Rectal smooth muscle tissue (tissue), 1 donor: ENCODE measurements at regions not wholly inside any gene's neighbourhood (a gene's known extent, or its start where the extent isn't known, plus 50 kb on each side); places are given as distances from the start of the nearest gene placed in this dataset.

Experiments used
- H3K27ac ChIP-seq: one replicate; pipeline ENCODE4 v1.7.0; 2013; ENCODE audit warnings: low read depth, low read length, inconsistent platforms
- H3K27me3 ChIP-seq: one replicate; pipeline ENCODE4 v1.7.0; 2013; ENCODE audit warnings: low read length; ENCODE audit not compliant: control insufficient read depth, insufficient read depth
- H3K36me3 ChIP-seq: one replicate; pipeline ENCODE4 v1.7.0; 2013; ENCODE audit warnings: low read length; ENCODE audit not compliant: control insufficient read depth, insufficient read depth
- H3K4me1 ChIP-seq: one replicate; pipeline ENCODE4 v1.7.0; 2013; ENCODE audit warnings: low read length; ENCODE audit not compliant: control insufficient read depth, insufficient read depth
- H3K4me3 ChIP-seq: one replicate; pipeline ENCODE4 v1.7.0; 2013; ENCODE audit warnings: low read length
- H3K9ac ChIP-seq: one replicate; pipeline ENCODE4 v1.7.0; 2013; ENCODE audit warnings: low read length

GRCh38 chr20:60816901-60817300 is 435.2 kb upstream of the CDH4 start:
- no peaks in the 10 kb centered on the region for H3K36me3 ChIP-seq

GRCh38 chr20:60817891-60818290 is 434.2 kb upstream of the CDH4 start:
- Histone ChIP-seq H3K4me1 (no peaks in the 10 kb centered on the region), H3K9ac (no peak overlapping the region), H3K36me3 (no peaks in the 10 kb centered on the region), H3K27ac (no peak overlapping the region), H3K27me3 (no peaks in the 10 kb centered on the region), H3K4me3 (no peak overlapping the region)

More at GRCh38 chr20:60816901-60817300, 435.2 kb upstream of the CDH4 start:
- Histone ChIP-seq H3K4me1 (no peaks in the 10 kb centered on the region), H3K9ac (no peak overlapping the region), H3K27me3 (no peaks in the 10 kb centered on the region), H3K4me3 (no peak overlapping the region), H3K27ac (no peak overlapping the region)

DNA sequence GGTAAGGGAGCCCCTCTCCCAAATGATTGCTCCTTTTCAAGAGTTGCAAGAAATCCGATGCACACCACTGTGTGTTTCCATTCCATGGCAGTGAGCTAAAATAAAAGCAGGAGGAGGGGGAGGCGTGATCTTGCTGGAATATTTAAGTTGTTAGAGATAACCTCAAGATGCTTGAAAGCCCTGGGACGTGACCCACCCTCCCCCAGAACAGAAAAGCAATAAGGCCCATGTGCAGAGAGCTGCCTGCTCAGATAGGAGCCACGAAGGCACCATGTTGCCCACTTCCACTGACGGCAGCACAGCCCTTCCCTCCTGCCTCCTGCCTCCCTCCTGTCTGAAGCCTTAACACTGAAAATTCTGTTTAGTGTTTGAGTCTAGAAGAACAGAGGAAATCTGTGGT is 432.6 kb upstream of the CDH4 start:
- H3K4me3 ChIP-seq, result no peak overlapping the region
- H3K36me3 ChIP-seq, result no peaks in the 10 kb centered on the region

GRCh38 chr20:60820149-60820548 is 431.9 kb upstream of the CDH4 start:
- no peaks in the 10 kb centered on the region for H3K4me1 ChIP-seq
- H3K27ac ChIP-seq, result no peak overlapping the region
- no peaks in the 10 kb centered on the region for H3K27me3 ChIP-seq
- H3K36me3 ChIP-seq, result no peaks in the 10 kb centered on the region
- H3K9ac ChIP-seq, result no peak overlapping the region
- H3K4me3 ChIP-seq, result no peak overlapping the region

More for the DNA sequence above, 432.6 kb upstream of the CDH4 start:
- Histone ChIP-seq H3K27me3 (no peaks in the 10 kb centered on the region), H3K27ac (no peak overlapping the region), H3K9ac (no peak overlapping the region), H3K4me1 (no peaks in the 10 kb centered on the region)

DNA sequence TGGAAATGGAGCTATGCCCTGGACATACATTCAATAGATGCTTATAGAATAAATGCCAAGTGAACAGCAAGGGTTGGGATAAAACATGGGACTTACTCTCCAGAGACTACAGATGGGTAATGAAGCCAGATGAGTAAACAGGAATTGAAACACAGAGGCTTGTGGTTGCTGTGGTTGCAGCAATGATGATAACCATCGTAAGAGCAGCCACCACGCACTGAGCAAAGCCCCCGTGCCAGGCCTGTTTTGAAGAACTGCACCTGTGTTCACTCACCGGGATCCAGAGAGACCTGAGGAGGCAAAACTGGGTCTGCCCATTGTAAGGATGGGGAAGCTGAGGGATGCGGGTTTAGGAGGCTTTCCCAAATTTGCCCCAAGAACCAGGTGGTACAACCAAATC is 431.1 kb upstream of the CDH4 start:
- H3K4me3 ChIP-seq, result no peak overlapping the region
- no peak overlapping the region for H3K9ac ChIP-seq
- H3K27me3 ChIP-seq, result no peaks in the 10 kb centered on the region
- no peaks in the 10 kb centered on the region for H3K36me3 ChIP-seq
- no peak overlapping the region for H3K27ac ChIP-seq
- no peaks in the 10 kb centered on the region for H3K4me1 ChIP-seq

- H3K27me3 ChIP-seq, result no peaks in the 10 kb centered on the region
- H3K9ac ChIP-seq, result no peak overlapping the region
- H3K27ac ChIP-seq, result no peak overlapping the region
- H3K36me3 ChIP-seq, result no peaks in the 10 kb centered on the region
- no peaks in the 10 kb centered on the region for H3K4me1 ChIP-seq
- H3K4me3 ChIP-seq, result no peak overlapping the region
These were observed 429.1 kb upstream of the CDH4 start for GRCh38 chr20:60822699-60823607.

DNA sequence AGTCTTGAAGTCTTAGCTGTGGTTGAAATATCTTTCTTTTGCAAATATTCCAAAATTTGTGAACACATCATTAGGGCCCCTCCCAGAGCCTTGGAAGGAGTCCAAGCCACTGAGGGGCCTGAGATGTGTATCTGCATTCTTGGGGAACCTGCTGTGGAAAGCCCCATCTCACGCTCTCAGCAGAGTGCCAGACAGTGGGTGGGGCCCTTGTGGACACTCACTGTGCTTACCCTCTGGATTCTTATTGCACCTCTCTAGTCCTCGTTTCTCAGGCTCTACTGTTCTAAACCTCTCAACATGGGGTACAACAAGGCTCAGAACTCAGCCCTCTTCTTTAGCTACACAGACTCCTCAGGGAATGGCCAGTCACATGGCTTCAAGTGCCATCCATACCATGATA is 416.2 kb upstream of the CDH4 start:
- Histone ChIP-seq H3K36me3 (no peaks in the 10 kb centered on the region), H3K27ac (no peak overlapping the region), H3K4me3 (no peak overlapping the region), H3K4me1 (no peaks in the 10 kb centered on the region), H3K9ac (no peak overlapping the region), H3K27me3 (no peaks in the 10 kb centered on the region)

DNA sequence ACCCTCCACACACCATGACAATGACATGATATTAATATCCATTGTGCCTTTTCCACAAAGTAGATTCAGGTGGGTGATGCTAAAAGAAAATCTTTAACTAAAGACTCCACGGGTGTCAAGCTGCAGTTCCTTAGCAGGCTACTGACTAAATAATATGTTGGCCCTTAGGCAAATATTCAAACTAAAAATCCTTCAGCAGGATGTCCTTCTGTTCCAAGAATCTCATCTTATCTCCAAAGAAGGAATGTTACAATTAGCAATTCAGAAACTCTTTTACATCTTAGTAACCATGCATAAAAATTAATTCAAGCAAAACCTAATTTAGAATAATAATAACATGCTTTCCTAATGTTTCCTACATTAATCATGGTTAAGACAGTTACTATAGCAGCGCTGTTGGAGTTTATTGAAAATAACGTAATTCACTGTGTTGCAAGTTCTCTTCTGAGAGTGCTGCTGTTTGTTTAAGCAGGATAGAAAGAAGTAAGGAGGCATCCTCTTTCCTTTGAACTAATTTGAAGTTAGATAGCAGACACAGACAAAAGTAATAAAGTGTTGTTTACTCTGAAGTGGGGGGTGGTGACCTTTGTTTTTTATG is 414.8 kb upstream of the CDH4 start:
- Histone ChIP-seq H3K4me3 (no peak overlapping the region), H3K27ac (no peak overlapping the region), H3K36me3 (no peaks in the 10 kb centered on the region)

GRCh38 chr20:60838297-60838696 is 413.8 kb upstream of the CDH4 start:
- Histone ChIP-seq H3K27ac (no peak overlapping the region), H3K4me1 (no peaks in the 10 kb centered on the region), H3K36me3 (no peaks in the 10 kb centered on the region), H3K4me3 (no peak overlapping the region), H3K9ac (no peak overlapping the region), H3K27me3 (no peaks in the 10 kb centered on the region)

More for the DNA sequence above, 414.8 kb upstream of the CDH4 start:
- no peak overlapping the region for H3K9ac ChIP-seq
- no peaks in the 10 kb centered on the region for H3K27me3 ChIP-seq
- H3K4me1 ChIP-seq, result no peaks in the 10 kb centered on the region

DNA sequence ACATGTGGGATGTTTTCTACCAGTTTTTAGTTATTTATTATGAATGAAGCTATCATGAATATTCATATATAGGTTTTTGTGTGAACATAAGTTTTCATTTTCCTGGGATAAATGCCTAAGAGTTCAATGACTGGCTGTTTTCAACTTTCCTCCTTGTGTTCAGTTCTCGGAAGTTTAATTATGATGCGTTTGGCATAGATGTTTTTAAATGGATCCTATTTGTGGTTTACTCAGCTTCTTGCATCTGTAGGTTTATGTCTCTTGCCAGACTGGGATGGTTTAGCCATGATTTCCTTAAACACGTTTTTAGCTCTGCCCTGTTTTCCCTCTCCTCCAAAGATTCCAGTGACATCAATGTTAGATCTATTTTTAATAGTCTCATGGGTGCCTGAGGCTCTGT is 411.1 kb upstream of the CDH4 start:
- Histone ChIP-seq H3K9ac (no peak overlapping the region), H3K27me3 (no peaks in the 10 kb centered on the region), H3K27ac (no peak overlapping the region), H3K4me1 (no peaks in the 10 kb centered on the region), H3K36me3 (no peaks in the 10 kb centered on the region), H3K4me3 (no peak overlapping the region)

- Histone ChIP-seq H3K27ac (no peak overlapping the region), H3K4me3 (no peak overlapping the region), H3K4me1 (no peaks in the 10 kb centered on the region), H3K27me3 (no peaks in the 10 kb centered on the region), H3K9ac (no peak overlapping the region), H3K36me3 (no peaks in the 10 kb centered on the region)
These were observed 406.9 kb upstream of the CDH4 start for GRCh38 chr20:60845146-60845545.

DNA sequence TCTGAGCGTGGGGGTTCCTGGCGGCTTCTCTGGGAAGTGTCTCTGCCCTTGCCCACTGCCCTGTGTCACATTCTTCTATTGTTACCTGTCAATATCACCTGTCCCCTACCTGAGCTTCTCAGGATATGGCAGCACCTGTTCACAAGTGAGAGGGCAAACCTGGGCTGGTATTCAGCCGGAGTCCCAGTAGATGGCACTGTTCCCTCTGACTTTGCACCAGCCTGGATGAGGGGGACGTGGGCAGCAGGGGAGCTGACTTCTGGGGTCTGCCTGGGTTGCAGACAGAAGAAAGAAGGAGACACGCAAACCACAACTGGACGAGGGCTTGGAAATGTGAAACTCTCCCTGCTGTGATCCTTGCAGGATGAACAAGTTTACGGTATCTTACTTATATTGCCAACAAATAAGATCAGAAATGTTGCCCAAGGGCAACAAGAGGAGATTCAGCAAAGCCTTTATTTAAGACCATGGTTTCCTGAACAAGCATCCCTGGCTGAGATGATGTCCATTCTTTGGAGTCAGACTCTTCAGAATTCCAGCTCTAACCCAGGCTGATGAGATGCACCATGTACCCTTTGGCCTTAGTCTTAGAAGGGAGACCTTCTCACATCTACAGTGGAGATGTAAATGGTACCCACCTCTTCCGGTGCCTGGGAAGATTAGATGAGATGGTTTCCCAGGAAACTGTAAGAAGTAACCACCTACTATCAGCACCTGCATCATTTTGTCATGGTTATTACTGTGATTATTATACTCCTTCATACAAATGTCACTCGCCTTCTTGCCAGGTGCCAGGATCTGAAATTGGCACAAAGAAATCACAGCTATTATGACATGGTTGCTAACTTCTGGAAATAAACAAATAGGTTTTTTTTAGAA is 400.0 kb upstream of the CDH4 start:
- no peaks in the 10 kb centered on the region for H3K27me3 ChIP-seq
- H3K36me3 ChIP-seq, result no peaks in the 10 kb centered on the region

More for the DNA sequence above, 400.0 kb upstream of the CDH4 start:
- Histone ChIP-seq H3K9ac (no peak overlapping the region), H3K27ac (no peak overlapping the region), H3K4me3 (no peak overlapping the region), H3K4me1 (no peaks in the 10 kb centered on the region)
